Trophoblast cell (in vitro differentiated cells and primary cell): ENCODE measurements at regions not wholly inside any gene's neighbourhood (a gene's known extent, or its start where the extent isn't known, plus 50 kb on each side); places are given as distances from the start of the nearest gene placed in this dataset.

ENCODE experiments used
- DNase-seq, 2 donors: peaks; one replicate each; pipeline ENCODE4 v3.0.0-alpha.2; 2016
- H2AFZ ChIP-seq: 2 replicates; pipeline ENCODE4 v1.6.1; 2013; ENCODE audit warnings: low read length, moderate library complexity, mild to moderate bottlenecking; ENCODE audit not compliant: insufficient read depth, poor library complexity
- H2AK5ac ChIP-seq: 2 replicates; pipeline ENCODE4 v1.6.1; 2013; ENCODE audit warnings: mild to moderate bottlenecking, low read length
- H2BK120ac ChIP-seq: 2 replicates; pipeline ENCODE4 v1.6.1; 2013; ENCODE audit warnings: low read length, mild to moderate bottlenecking, moderate library complexity; ENCODE audit not compliant: insufficient read depth, poor library complexity
- H2BK12ac ChIP-seq: 2 replicates; pipeline ENCODE4 v1.6.1; 2013; ENCODE audit warnings: mild to moderate bottlenecking, low read length, moderate library complexity
- H2BK5ac ChIP-seq: 2 replicates; pipeline ENCODE4 v1.6.1; 2013; ENCODE audit warnings: low read length, low read depth, moderate library complexity, mild to moderate bottlenecking; ENCODE audit not compliant: poor library complexity
- H3K14ac ChIP-seq: 2 replicates; pipeline ENCODE4 v1.6.1; 2013; ENCODE audit warnings: mild to moderate bottlenecking, low read length
- H3K18ac ChIP-seq: 2 replicates; pipeline ENCODE4 v1.6.1; 2013; ENCODE audit warnings: mild to moderate bottlenecking, low read length
- H3K23ac ChIP-seq: 2 replicates; pipeline ENCODE4 v1.6.1; 2013; ENCODE audit warnings: low read length
- H3K27ac ChIP-seq: 2 replicates; pipeline ENCODE4 v1.5.1; 2013; ENCODE audit warnings: low read depth, mild to moderate bottlenecking, inconsistent platforms, low read length, moderate library complexity
- H3K27me3 ChIP-seq: 2 replicates; pipeline ENCODE4 v1.6.1; 2013; ENCODE audit warnings: inconsistent platforms, mild to moderate bottlenecking, low read length, moderate library complexity; ENCODE audit not compliant: insufficient read depth
- H3K36me3 ChIP-seq, 2 experiments: 1 replicate in 1 of 2; 2 replicates in 1 of 2; pipeline ENCODE4 v1.6.1; 2013; ENCODE audit warnings: low read length in 2 of 2, mild to moderate bottlenecking in 2 of 2, moderate library complexity in 1 of 2; ENCODE audit not compliant: insufficient read depth in 2 of 2, control insufficient read depth in 1 of 2
- H3K4ac ChIP-seq: 2 replicates; pipeline ENCODE4 v1.6.1; 2013; ENCODE audit warnings: low read depth, mild to moderate bottlenecking, low read length, moderate library complexity
- H3K4me1 ChIP-seq, 2 experiments: 1 replicate in 1 of 2; 2 replicates in 1 of 2; pipeline ENCODE4 v1.6.1; 2013; ENCODE audit warnings: low read length in 2 of 2, mild to moderate bottlenecking in 2 of 2, moderate library complexity in 1 of 2; ENCODE audit not compliant: insufficient read depth in 2 of 2, control insufficient read depth in 1 of 2
- H3K4me2 ChIP-seq: 2 replicates; pipeline ENCODE4 v1.6.1; 2013; ENCODE audit warnings: inconsistent platforms, mild to moderate bottlenecking, low read length, moderate library complexity
- H3K4me3 ChIP-seq: 2 replicates; pipeline ENCODE4 v1.5.1; 2013; ENCODE audit warnings: mild to moderate bottlenecking, low read depth, low read length, inconsistent platforms
- H3K79me1 ChIP-seq: one replicate; pipeline ENCODE4 v1.6.1; 2013; ENCODE audit warnings: low read length
- H3K79me2 ChIP-seq: 2 replicates; pipeline ENCODE4 v1.6.1; 2013; ENCODE audit warnings: low read length, mild to moderate bottlenecking; ENCODE audit not compliant: control insufficient read depth, insufficient read depth, poor library complexity
- H3K9ac ChIP-seq: 2 replicates; pipeline ENCODE4 v1.6.1; 2013; ENCODE audit warnings: mild to moderate bottlenecking, low read length
- H3K9me3 ChIP-seq: 2 replicates; pipeline ENCODE4 v1.6.1; 2013; ENCODE audit warnings: low read depth, mild to moderate bottlenecking, control low read depth, inconsistent platforms, low read length; ENCODE audit not compliant: insufficient read depth
- H4K12ac ChIP-seq: 2 replicates; pipeline ENCODE4 v1.6.1; 2013; ENCODE audit warnings: low read depth, mild to moderate bottlenecking, low read length, moderate library complexity
- H4K8ac ChIP-seq: 2 replicates; pipeline ENCODE4 v1.6.1; 2013; ENCODE audit warnings: low read depth, mild to moderate bottlenecking, low read length, moderate library complexity
- H4K91ac ChIP-seq: one replicate; pipeline ENCODE4 v1.6.1; 2013; ENCODE audit warnings: low read depth, mild to moderate bottlenecking, low read length, moderate library complexity
- WGBS: extraction: QIAGEN DNeasy Blood & Tissue Kit; methylation state at CpG from one replicate; pipeline ENCODE4 v1.1.7; 2013; ENCODE audit warnings: missing lambda C conversion rate; ENCODE audit not compliant: insufficient read length, insufficient coverage; ENCODE audit errors: extremely low coverage; 5-methylcytosine and 5-hydroxymethylcytosine counted together

DNA sequence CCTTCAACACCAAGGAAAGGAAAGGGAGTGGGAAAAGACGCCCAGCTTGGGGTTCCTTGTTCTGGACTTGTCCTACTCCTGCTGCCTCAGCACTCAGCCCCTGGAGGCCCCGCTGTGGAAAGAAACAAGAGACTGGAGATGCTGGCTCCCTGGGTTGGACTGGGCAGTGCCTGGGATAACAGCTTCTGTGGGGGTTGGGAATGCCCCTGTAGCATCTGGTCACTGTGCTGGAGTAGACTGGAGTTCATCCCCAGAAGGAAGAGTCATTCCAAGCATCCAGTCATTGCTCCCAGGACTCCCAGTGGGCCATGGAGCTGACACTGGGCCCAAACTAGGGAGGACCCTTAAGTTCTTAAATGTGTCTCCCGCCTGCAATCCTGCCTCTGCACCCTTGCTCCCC lies 129.3 kb upstream of the HAAO start:
- H2BK5ac ChIP-seq, result no peak overlapping the region
- WGBS, result no CpG with 5 or more reads among the region's 3 CpGs
- H3K14ac ChIP-seq, result peak overlapping the region; percentile 83

GRCh38 chr2:42921147-42921520 lies 128.8 kb upstream of the HAAO start:
- Histone ChIP-seq H3K79me2 (peaks cover 7% of the 10 kb centered on the region), H2BK120ac (peak overlapping the region; percentile 10), H3K23ac (no peak overlapping the region), H3K4me3 (no peak overlapping the region), H3K36me3 (no peaks in the 10 kb centered on the region), H2BK12ac (peak overlapping the region; percentile 28), H4K8ac (no peak overlapping the region), H3K18ac (no peak overlapping the region), H3K4me2 (no peak overlapping the region), H4K12ac (no peak overlapping the region), H2BK5ac (no peak overlapping the region), H3K4me1 (peaks cover 40 to 43% of the 10 kb centered on the region in 2 experiments), H2AFZ (no peak overlapping the region), H3K27me3 (no peaks in the 10 kb centered on the region), H2AK5ac (peak overlapping the region; percentile 45), H3K4ac (no peak overlapping the region), H4K91ac (peak overlapping the region; percentile 91), H3K79me1 (peaks cover 44% of the 10 kb centered on the region), H3K14ac (no peak overlapping the region), H3K27ac (no peak overlapping the region), H3K9me3 (no peaks in the 10 kb centered on the region), H3K9ac (no peak overlapping the region)
- WGBS, result no CpG with 5 or more reads among the region's 4 CpGs
- DNase-seq, result peak in 1 of 2 donors; percentile 19

More for the DNA sequence above, 129.3 kb upstream of the HAAO start:
- no peaks in the 10 kb centered on the region for H3K9me3 ChIP-seq
- H3K23ac ChIP-seq, result no peak overlapping the region
- H3K9ac ChIP-seq, result no peak overlapping the region
- no peak for DNase-seq
- peaks cover 48% of the 10 kb centered on the region for H3K79me1 ChIP-seq
- peak overlapping the region; percentile 75 for H2BK120ac ChIP-seq
- no peak overlapping the region for H3K27ac ChIP-seq
- no peak overlapping the region for H4K12ac ChIP-seq
- no peak overlapping the region for H2AFZ ChIP-seq
- H3K4ac ChIP-seq, result peak overlapping the region; percentile 8
- H3K27me3 ChIP-seq, result no peaks in the 10 kb centered on the region
- peaks cover 7% of the 10 kb centered on the region for H3K79me2 ChIP-seq
- H3K18ac ChIP-seq, result peak overlapping the region; percentile 49
- H3K36me3 ChIP-seq, result no peaks in the 10 kb centered on the region
- no peak overlapping the region for H4K8ac ChIP-seq
- peak overlapping the region; percentile 91 for H4K91ac ChIP-seq
- H3K4me1 ChIP-seq, result peaks cover 45 to 49% of the 10 kb centered on the region in 2 experiments
- H2BK12ac ChIP-seq, result peak overlapping the region; percentile 95
- H2AK5ac ChIP-seq, result peak overlapping the region; percentile 91
- H3K4me2 ChIP-seq, result no peak overlapping the region
- no peak overlapping the region for H3K4me3 ChIP-seq

GRCh38 chr2:42920446-42921146 lies 128.2 kb upstream of the HAAO start:
- Histone ChIP-seq H3K27ac (no peak overlapping the region), H2BK12ac (peak overlapping the region; percentile 62), H2AK5ac (peak overlapping the region; percentile 45), H2AFZ (no peak overlapping the region), H3K27me3 (no peaks in the 10 kb centered on the region), H2BK5ac (no peak overlapping the region), H3K23ac (no peak overlapping the region), H3K79me2 (peaks cover 7% of the 10 kb centered on the region), H3K9ac (no peak overlapping the region), H3K9me3 (no peaks in the 10 kb centered on the region), H3K4ac (no peak overlapping the region), H3K18ac (no peak overlapping the region), H2BK120ac (no peak overlapping the region), H4K12ac (no peak overlapping the region), H3K4me2 (no peak overlapping the region), H3K79me1 (peaks cover 38% of the 10 kb centered on the region), H4K91ac (peak overlapping the region; percentile 28), H3K14ac (no peak overlapping the region), H3K4me3 (no peak overlapping the region), H3K36me3 (no peaks in the 10 kb centered on the region), H3K4me1 (peaks cover 35 to 38% of the 10 kb centered on the region in 2 experiments), H4K8ac (peak overlapping the region; percentile 26)
- whole genome bisulfite sequencing, result no CpG with 5 or more reads among the region's 15 CpGs
- DNase-seq, result no peak

- Histone ChIP-seq H3K9ac (no peak overlapping the region), H3K14ac (no peak overlapping the region), H2BK5ac (no peak overlapping the region), H2AK5ac (no peak overlapping the region), H2BK120ac (no peak overlapping the region), H3K27me3 (no peaks in the 10 kb centered on the region), H3K4me3 (no peak overlapping the region), H3K36me3 (no peaks in the 10 kb centered on the region), H4K91ac (no peak overlapping the region), H4K8ac (no peak overlapping the region), H4K12ac (no peak overlapping the region), H3K79me1 (peaks cover 23% of the 10 kb centered on the region), H3K27ac (no peak overlapping the region), H3K18ac (no peak overlapping the region), H3K79me2 (no peaks in the 10 kb centered on the region), H3K4me1 (peaks cover 21 to 22% of the 10 kb centered on the region in 2 experiments), H2AFZ (no peak overlapping the region), H3K4me2 (no peak overlapping the region), H3K23ac (no peak overlapping the region), H3K4ac (no peak overlapping the region), H2BK12ac (no peak overlapping the region), H3K9me3 (no peaks in the 10 kb centered on the region)
- WGBS, result no CpG with 5 or more reads among the region's 9 CpGs
- DNase-seq, result no peak
These were observed 126.4 kb upstream of the HAAO start for GRCh38 chr2:42918671-42919318.
